ENCODE measurements at regions not wholly inside any gene's neighbourhood (a gene's known extent, or its start where the extent isn't known, plus 50 kb on each side); places are given as distances from the start of the nearest gene placed in this dataset.

- H3K4me3 ChIP-seq (ENCODE audit: low read length), result no peak overlapping the region
- TF ChIP-seq ZNF274 (IDR thresholded peaks at IDR 0.05; ENCODE audit: low read depth, low read length), result no peak
These were observed 1387.7 kb downstream of the MAT2B start for GRCh38 chr5:164893071-164893470.

DNA sequence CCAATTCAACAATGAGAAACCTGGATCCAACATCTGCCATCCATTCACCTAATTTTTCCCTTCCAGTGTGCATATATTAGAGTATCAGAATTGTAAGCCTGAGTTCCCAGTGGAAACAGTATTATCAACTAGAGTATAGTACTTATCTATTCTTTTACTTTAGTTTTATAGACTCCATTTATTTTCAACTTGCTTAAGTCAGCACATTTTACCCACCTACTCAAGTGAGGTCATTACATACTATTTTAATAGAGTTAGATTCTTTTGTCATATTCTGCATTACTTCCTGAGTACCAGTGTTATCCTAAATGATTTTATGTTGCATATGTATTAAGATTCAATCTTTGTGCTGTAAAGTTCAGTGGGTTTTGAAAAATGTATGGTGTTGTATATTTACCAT is 1393.3 kb downstream of the MAT2B start:
- no peak for TF ChIP-seq ZNF274 (IDR thresholded peaks at IDR 0.05; ENCODE audit: low read depth, low read length)
- H3K4me3 ChIP-seq (ENCODE audit: low read length), result no peak overlapping the region

DNA sequence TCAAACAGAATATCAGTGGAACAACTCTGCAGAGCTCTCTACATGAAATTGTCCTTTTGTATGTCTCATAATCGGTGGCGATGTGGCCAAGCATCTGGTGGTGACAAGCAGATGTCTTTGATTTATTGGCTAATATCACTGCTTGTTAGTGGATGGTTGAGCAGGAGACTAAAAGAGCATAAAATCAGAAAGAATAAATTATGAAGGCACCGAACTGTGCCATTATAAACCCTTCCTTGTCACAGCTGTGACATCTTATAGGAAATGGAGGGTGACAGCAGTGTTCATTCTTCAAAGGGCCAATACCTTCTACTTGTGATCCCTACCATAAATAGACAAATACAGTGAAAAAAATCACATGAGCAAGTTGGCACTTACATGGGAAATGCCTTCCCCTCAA is 1404.3 kb downstream of the MAT2B start:
- no peak overlapping the region for H3K4me3 ChIP-seq (ENCODE audit: low read length)
- no peak for TF ChIP-seq ZNF274 (IDR thresholded peaks at IDR 0.05; ENCODE audit: low read depth, low read length)

- TF ChIP-seq ZNF274 (IDR thresholded peaks at IDR 0.05; ENCODE audit: low read depth, low read length), result no peak
- H3K4me3 ChIP-seq (ENCODE audit: low read length), result no peak overlapping the region
These were observed 1416.3 kb downstream of the MAT2B start for GRCh38 chr5:164921722-164922121.

GRCh38 chr5:164934039-164934438 is 1428.6 kb downstream of the MAT2B start:
- H3K4me3 ChIP-seq (ENCODE audit: low read length), result no peak overlapping the region
- TF ChIP-seq ZNF274 (IDR thresholded peaks at IDR 0.05; ENCODE audit: low read depth, low read length), result no peak

DNA sequence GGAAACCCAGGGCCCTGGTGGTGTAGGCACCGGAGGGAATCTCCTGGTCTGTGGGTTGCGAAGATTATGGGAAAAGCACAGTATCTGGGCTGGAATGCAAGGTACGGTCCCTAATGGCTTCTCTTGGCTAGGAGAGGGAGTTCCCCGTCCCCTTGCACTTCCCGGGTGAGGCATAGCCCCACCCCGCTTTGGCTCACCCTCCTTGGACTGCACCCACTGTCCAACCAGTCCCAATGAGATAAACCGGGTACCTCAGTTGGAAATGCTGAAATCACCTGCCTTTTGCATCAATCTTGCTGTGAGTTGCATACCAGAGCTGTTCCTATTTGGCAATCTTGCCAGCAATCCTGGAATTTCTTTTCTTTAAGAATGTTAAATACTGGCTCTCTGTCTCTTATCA is 1429.1 kb downstream of the MAT2B start:
- TF ChIP-seq ZNF274 (IDR thresholded peaks at IDR 0.05; ENCODE audit: low read depth, low read length), result no peak
- H3K4me3 ChIP-seq (ENCODE audit: low read length), result no peak overlapping the region

DNA sequence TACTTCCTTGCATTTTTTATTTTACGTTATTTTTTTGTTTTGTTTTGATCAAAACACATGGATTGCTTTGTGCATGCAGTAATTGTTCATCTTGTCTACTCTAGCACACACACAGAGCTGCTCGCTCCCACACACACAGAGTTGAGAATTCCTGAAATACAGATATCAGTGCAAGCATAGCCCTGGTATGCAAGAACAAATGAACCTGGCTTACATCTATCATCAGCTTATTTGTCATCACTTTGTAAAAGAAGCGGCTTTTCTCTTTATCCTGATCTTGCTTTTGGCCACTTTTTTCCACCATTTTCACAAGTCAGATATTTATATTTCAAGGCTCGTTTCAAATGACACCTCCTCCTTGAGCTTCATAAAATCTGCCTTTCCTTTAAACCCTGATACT is 1435.7 kb downstream of the MAT2B start:
- no peak overlapping the region for H3K4me3 ChIP-seq (ENCODE audit: low read length)
- no peak for TF ChIP-seq ZNF274 (IDR thresholded peaks at IDR 0.05; ENCODE audit: low read depth, low read length)

- TF ChIP-seq ZNF274 (IDR thresholded peaks at IDR 0.05; ENCODE audit: low read depth, low read length), result no peak
These were observed 1445.5 kb downstream of the MAT2B start for GRCh38 chr5:164950927-164951326.

DNA sequence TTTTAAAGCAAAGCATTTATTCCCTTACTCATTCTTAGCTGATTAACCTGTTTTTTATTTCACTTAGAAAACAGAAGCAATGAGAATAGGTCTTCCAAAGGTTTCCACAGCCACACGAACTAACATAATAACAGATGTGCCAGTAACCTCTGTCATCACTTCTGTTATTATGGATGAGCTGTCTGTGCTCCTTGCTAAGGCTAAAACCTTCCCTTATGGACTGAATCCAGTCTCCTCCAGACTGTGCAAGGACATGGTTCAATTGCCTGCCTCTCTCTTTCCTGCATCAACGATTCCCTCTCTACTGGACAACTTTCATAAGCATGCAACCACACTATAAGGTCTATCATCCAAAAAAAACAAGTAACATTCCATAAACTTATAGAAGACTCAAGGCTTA is 1446.2 kb downstream of the MAT2B start:
- no peak overlapping the region for H3K4me3 ChIP-seq (ENCODE audit: low read length)
- no peak for TF ChIP-seq ZNF274 (IDR thresholded peaks at IDR 0.05; ENCODE audit: low read depth, low read length)

More at GRCh38 chr5:164950927-164951326, 1445.5 kb downstream of the MAT2B start:
- no peak overlapping the region for H3K4me3 ChIP-seq (ENCODE audit: low read length)

GRCh38 chr5:164958688-164959087 is 1453.3 kb downstream of the MAT2B start:
- no peak for TF ChIP-seq ZNF274 (IDR thresholded peaks at IDR 0.05; ENCODE audit: low read depth, low read length)
- no peak overlapping the region for H3K4me3 ChIP-seq (ENCODE audit: low read length)

DNA sequence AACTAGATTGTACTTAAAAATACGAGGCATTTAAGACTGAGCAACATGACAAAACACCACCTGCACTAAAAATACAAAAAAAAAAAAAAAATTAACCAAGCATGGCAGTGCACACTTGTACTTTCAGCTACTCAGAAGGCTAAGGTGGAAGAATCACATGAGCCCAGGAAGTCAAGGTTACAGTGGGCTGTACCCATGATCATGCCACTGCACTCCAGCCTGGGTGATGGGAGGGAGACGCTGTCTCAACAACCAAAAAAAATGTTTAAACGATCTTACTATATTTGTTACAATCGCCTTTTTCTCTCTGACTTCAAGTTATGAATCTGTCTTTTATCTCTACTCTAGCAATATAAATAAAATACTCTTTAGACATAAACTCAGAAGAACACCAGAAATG is 1454.3 kb downstream of the MAT2B start:
- H3K4me3 ChIP-seq (ENCODE audit: low read length), result no peak overlapping the region
- TF ChIP-seq ZNF274 (IDR thresholded peaks at IDR 0.05; ENCODE audit: low read depth, low read length), result no peak

DNA sequence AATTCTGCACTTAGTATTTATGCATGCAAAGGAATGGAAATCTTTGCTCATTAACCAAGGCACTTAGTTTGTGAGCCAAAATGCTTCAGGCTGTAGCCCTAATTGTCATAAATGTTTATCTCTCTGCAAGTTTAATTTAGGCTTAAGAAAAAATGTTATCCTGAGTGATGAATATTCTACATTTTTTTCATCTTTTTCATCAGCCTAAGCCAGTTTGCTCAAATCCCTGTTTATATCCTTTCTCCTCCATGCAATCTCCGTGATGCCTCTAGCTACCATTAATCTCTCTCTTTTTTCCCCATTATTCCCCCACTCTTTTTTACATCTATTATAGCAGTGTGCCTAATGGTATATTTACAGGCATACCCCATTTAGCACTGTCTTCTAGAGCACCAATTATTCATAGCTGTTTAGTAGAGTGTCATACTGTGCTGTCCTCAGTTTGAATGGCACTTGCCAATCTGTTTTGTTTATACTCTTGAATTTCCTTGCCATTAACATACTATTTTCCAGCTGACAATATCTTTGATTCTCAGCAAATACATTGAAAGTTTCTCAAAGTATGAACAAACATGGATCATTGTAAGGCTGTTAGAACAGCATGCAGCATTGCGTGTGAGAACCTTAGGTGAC is 1457.0 kb downstream of the MAT2B start:
- no peak for TF ChIP-seq ZNF274 (IDR thresholded peaks at IDR 0.05; ENCODE audit: low read depth, low read length)
- H3K4me3 ChIP-seq (ENCODE audit: low read length), result no peak overlapping the region

DNA sequence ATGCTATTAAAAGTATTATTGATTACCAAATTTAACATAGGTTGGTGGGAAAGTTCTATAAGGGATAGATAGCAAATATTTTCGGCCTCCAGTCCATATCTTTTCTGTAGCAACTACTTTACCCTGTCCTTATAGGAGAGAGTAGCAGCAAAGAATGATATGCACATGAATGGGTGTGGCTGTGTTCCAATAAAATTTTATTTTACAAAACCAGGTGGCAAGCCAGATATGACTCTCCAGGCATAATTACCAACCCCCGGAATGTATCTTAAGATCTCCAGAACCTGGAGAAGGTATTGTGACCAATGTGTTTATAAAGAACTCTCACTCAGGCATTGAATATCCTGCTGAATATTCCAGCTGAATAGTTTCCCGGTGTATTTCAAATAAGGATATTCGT is 1461.2 kb downstream of the MAT2B start:
- no peak for TF ChIP-seq ZNF274 (IDR thresholded peaks at IDR 0.05; ENCODE audit: low read depth, low read length)
- no peak overlapping the region for H3K4me3 ChIP-seq (ENCODE audit: low read length)

GRCh38 chr5:164967354-164967753 is 1461.9 kb downstream of the MAT2B start:
- TF ChIP-seq ZNF274 (IDR thresholded peaks at IDR 0.05; ENCODE audit: low read depth, low read length), result no peak
- no peak overlapping the region for H3K4me3 ChIP-seq (ENCODE audit: low read length)

- H3K4me3 ChIP-seq (ENCODE audit: low read length), result no peak overlapping the region
- no peak for TF ChIP-seq ZNF274 (IDR thresholded peaks at IDR 0.05; ENCODE audit: low read depth, low read length)
These were observed 1467.6 kb downstream of the MAT2B start for GRCh38 chr5:164972973-164973372.

DNA sequence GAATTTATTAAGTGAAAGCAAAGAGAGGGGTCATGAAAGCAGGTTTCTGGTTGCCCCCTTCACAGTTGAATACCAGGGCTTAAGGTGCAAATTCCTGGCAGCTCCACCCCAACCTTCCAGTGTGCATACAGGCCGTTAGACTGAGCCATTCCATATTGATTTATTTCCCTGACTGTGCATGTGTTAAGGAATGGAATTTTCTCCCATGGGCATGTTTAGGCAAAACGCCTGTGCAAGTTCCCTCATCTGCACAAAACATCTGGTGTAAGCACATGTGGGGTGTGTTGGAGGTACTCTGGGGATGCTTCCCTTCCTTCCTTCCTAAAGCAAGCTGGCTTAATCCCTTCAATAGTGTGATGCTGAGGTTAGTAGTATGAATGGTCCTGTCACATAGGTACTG is 1470.6 kb downstream of the MAT2B start:
- TF ChIP-seq ZNF274 (IDR thresholded peaks at IDR 0.05; ENCODE audit: low read depth, low read length), result no peak

More for the DNA sequence above, 1470.6 kb downstream of the MAT2B start:
- H3K4me3 ChIP-seq (ENCODE audit: low read length), result no peak overlapping the region
